H1 (cell line): ENCODE measurements at regions not wholly inside any gene's neighbourhood (a gene's known extent, or its start where the extent isn't known, plus 50 kb on each side); places are given as distances from the start of the nearest gene placed in this dataset.

Experiments used
- CTCF ChIA-PET: fragments of 300-600 bp; sonication (Branson Sonifier 250); formaldehyde crosslinking; loops from one replicate; lab custom pipeline; 2021; ENCODE audit not compliant: partially characterized antibody; lab: Charles Lee
- POLR2A ChIA-PET: fragments of 300-600 bp; sonication (Branson Sonifier 250); formaldehyde crosslinking; loops from one replicate; lab custom pipeline; 2021; ENCODE audit warnings: inconsistent platforms; ENCODE audit not compliant: partially characterized antibody; lab: Charles Lee
- DNase-seq, 2 experiments: peaks; one replicate each; pipeline versions ENCODE4 v3.0.0 to v3.0.0-alpha.2; 2010 to 2022; ENCODE audit warnings: low spot score in 2 of 2, low read depth in 1 of 2, mixed read lengths in 1 of 2
- FAIRE-seq: peaks from 2 replicates; lab custom pipeline; 2011; peaks lifted over from hg19 to GRCh38; lab: Jason Lieb, UNC
- H2AFZ ChIP-seq: 2 replicates; pipeline ENCODE4 v1.8.1; 2012; ENCODE audit warnings: low read length, inconsistent platforms
- H2AK5ac ChIP-seq: 2 replicates; pipeline ENCODE4 v1.6.1; 2013; ENCODE audit warnings: low read depth, low read length
- H2BK120ac ChIP-seq: replicated peaks from 2 replicates; pipeline ENCODE3; 2013; ENCODE audit warnings: low read depth, low read length, inconsistent platforms
- H2BK12ac ChIP-seq: 2 replicates; pipeline ENCODE4 v1.6.1; 2013; ENCODE audit warnings: low read depth, low read length
- H2BK15ac ChIP-seq: 2 replicates; pipeline ENCODE4 v1.6.1; 2013; ENCODE audit warnings: low read length
- H2BK20ac ChIP-seq: 2 replicates; pipeline ENCODE4 v1.6.1; 2013; ENCODE audit warnings: low read length
- H2BK5ac ChIP-seq: 2 replicates; pipeline ENCODE4 v1.6.1; 2013; ENCODE audit warnings: low read depth, low read length
- H3K14ac ChIP-seq: 2 replicates; pipeline ENCODE4 v1.6.1; 2013; ENCODE audit warnings: inconsistent platforms; ENCODE audit not compliant: insufficient read length
- H3K18ac ChIP-seq: 2 replicates; pipeline ENCODE4 v1.6.1; 2013; ENCODE audit warnings: low read length; ENCODE audit errors: extremely low read depth
- H3K23ac ChIP-seq: 2 replicates; pipeline ENCODE4 v1.6.1; 2013; ENCODE audit warnings: inconsistent platforms; ENCODE audit not compliant: insufficient read length
- H3K23me2 ChIP-seq: 2 replicates; pipeline ENCODE4 v1.6.1; 2013; ENCODE audit warnings: low read depth, low read length
- H3K27ac ChIP-seq: 2 replicates; pipeline ENCODE4 v1.6.1; 2011; ENCODE audit warnings: low read depth, low read length, inconsistent platforms
- H3K27me3 ChIP-seq, 4 experiments: replicated peaks in 1 of 4; 1 replicate in 1 of 4; 2 replicates in 3 of 4; pipeline versions ENCODE4 v1.6.1 to v1.8.1; 2011 to 2013; ENCODE audit warnings: low read length in 3 of 4, mild to moderate bottlenecking in 3 of 4, inconsistent platforms in 2 of 4, mixed read lengths in 2 of 4, moderate library complexity in 1 of 4; ENCODE audit not compliant: control insufficient read depth in 3 of 4, insufficient read depth in 3 of 4; ENCODE audit errors: extremely low read depth in 1 of 4
- H3K36me3 ChIP-seq, 4 experiments: 2 replicates each; pipeline versions ENCODE4 v1.6.1 to v1.8.1; 2011 to 2013; ENCODE audit warnings: mild to moderate bottlenecking in 4 of 4, low read length in 3 of 4, moderate library complexity in 2 of 4, control low read depth in 1 of 4, inconsistent platforms in 1 of 4; ENCODE audit not compliant: insufficient read depth in 4 of 4, control insufficient read depth in 2 of 4
- H3K4ac ChIP-seq: replicated peaks from 2 replicates; pipeline ENCODE3; 2013; ENCODE audit warnings: low read length, low read depth, mixed read lengths, inconsistent platforms; ENCODE audit not compliant: insufficient read length
- H3K4me1 ChIP-seq, 4 experiments: replicated peaks in 1 of 4; 1 replicate in 1 of 4; 2 replicates in 3 of 4; pipeline versions ENCODE4 v1.6.1 to v1.8.1; 2011 to 2013; ENCODE audit warnings: low read length in 3 of 4, inconsistent platforms in 2 of 4, mixed read lengths in 1 of 4; ENCODE audit not compliant: insufficient read depth in 4 of 4, control insufficient read depth in 3 of 4
- H3K4me2 ChIP-seq, 2 experiments: 2 replicates each; pipeline versions ENCODE4 v1.6.1 to v1.8.1; 2011 to 2013; ENCODE audit warnings: low read depth in 2 of 2, low read length in 2 of 2, control low read depth in 1 of 2, inconsistent platforms in 1 of 2, mild to moderate bottlenecking in 1 of 2; ENCODE audit not compliant: insufficient read depth in 1 of 2
- H3K4me3 ChIP-seq, 4 experiments: fragments of 200-600, 300-600 bp in 1 of 4; sonication (generic), shearing (Covaris generic), sonication (Bioruptor Twin) in 1 of 4; 2 replicates each; pipeline versions ENCODE4 v1.5.1 to v1.8.1; 2011 to 2016; ENCODE audit warnings: low read length in 4 of 4, low read depth in 3 of 4, control low read depth in 2 of 4, inconsistent platforms in 2 of 4, mild to moderate bottlenecking in 2 of 4, mixed read lengths in 1 of 4, moderate library complexity in 1 of 4; ENCODE audit not compliant: insufficient read depth in 2 of 4; ENCODE audit errors: extremely low read depth in 1 of 4
- H3K56ac ChIP-seq: replicated peaks from 2 replicates; pipeline ENCODE3; 2013; ENCODE audit warnings: low read depth, mild to moderate bottlenecking, mixed read lengths, low read length, inconsistent platforms; ENCODE audit not compliant: insufficient read length
- H3K79me1 ChIP-seq: 2 replicates; pipeline ENCODE4 v1.6.1; 2013; ENCODE audit warnings: low read depth, low read length, control low read depth
- H3K79me2 ChIP-seq, 2 experiments: 2 replicates each; pipeline versions ENCODE4 v1.6.1 to v1.8.1; 2012 to 2013; ENCODE audit warnings: low read length in 2 of 2, mild to moderate bottlenecking in 2 of 2, inconsistent platforms in 1 of 2; ENCODE audit not compliant: insufficient read depth in 2 of 2, control insufficient read depth in 1 of 2
- H3K9ac ChIP-seq, 4 experiments: replicated peaks in 1 of 4; 1 replicate in 1 of 4; 2 replicates in 3 of 4; pipeline versions ENCODE4 v1.6.1 to v1.8.1; 2011 to 2013; ENCODE audit warnings: low read depth in 3 of 4, low read length in 3 of 4, control low read depth in 2 of 4, mild to moderate bottlenecking in 2 of 4, moderate library complexity in 2 of 4, inconsistent platforms in 1 of 4; ENCODE audit errors: extremely low read depth in 1 of 4
- H3K9me3 ChIP-seq, 2 experiments: 2 replicates each; pipeline versions ENCODE4 v1.6.1 to v1.8.1; 2012 to 2013; ENCODE audit warnings: mild to moderate bottlenecking in 2 of 2, moderate library complexity in 2 of 2, control low read depth in 1 of 2, inconsistent platforms in 1 of 2, low read depth in 1 of 2, low read length in 1 of 2, mixed read lengths in 1 of 2; ENCODE audit not compliant: insufficient read depth in 2 of 2
- H4K20me1 ChIP-seq, 2 experiments: replicated peaks in 1 of 2; 2 replicates each; pipeline versions ENCODE3 to v1.8.1; 2011 to 2013; ENCODE audit warnings: inconsistent platforms in 2 of 2, low read length in 2 of 2, mild to moderate bottlenecking in 1 of 2; ENCODE audit not compliant: insufficient read depth in 2 of 2, control insufficient read depth in 1 of 2
- H4K5ac ChIP-seq: 2 replicates; pipeline ENCODE4 v1.6.1; 2013; ENCODE audit warnings: low read length, low read depth, mixed read lengths, inconsistent platforms; ENCODE audit not compliant: insufficient read length
- H4K8ac ChIP-seq: 2 replicates; pipeline ENCODE4 v1.8.0; 2013; ENCODE audit warnings: mild to moderate bottlenecking, moderate library complexity, low read length, inconsistent platforms; ENCODE audit not compliant: insufficient read depth; ENCODE audit errors: extremely low read depth
- H4K91ac ChIP-seq: replicated peaks from 2 replicates; pipeline ENCODE3; 2013; ENCODE audit warnings: low read length, mixed read lengths, inconsistent platforms; ENCODE audit not compliant: insufficient read length
- ASH2L ChIP-seq: fragments of 200-600, 300-600 bp; sonication (generic); IDR thresholded peaks from one replicate; pipeline ENCODE4 v1.7.1; 2017; ENCODE audit warnings: low read length
- BRCA1 ChIP-seq: IDR thresholded peaks from 2 replicates; pipeline ENCODE4 v1.6.1; 2012; ENCODE audit warnings: low read depth, low read length, improper control_type of control experiment
- EP300 ChIP-seq, 2 experiments: IDR thresholded peaks; 1 replicate in 1 of 2; 2 replicates in 1 of 2; pipeline ENCODE4 v1.6.1; 2011 to 2012; ENCODE audit warnings: low read depth in 2 of 2, low read length in 2 of 2, mild to moderate bottlenecking in 2 of 2, borderline replicate concordance in 1 of 2, inconsistent platforms in 1 of 2, moderate library complexity in 1 of 2
- HDAC2 ChIP-seq, 2 experiments: fragments of 300-600 bp in 1 of 2; sonication (generic) in 1 of 2; IDR thresholded peaks; 2 replicates each; pipeline ENCODE4 v1.6.1; 2011 to 2012; ENCODE audit warnings: low read depth in 2 of 2, low read length in 2 of 2, mild to moderate bottlenecking in 2 of 2, moderate library complexity in 2 of 2, borderline replicate concordance in 1 of 2, inconsistent platforms in 1 of 2
- HDAC6 ChIP-seq: IDR thresholded peaks from one replicate; pipeline ENCODE4 v1.7.1; 2012; ENCODE audit warnings: low read depth, mild to moderate bottlenecking, inconsistent platforms, low read length, moderate library complexity
- POLR2A ChIP-seq, 2 experiments: IDR thresholded peaks; 1 replicate in 1 of 2; 2 replicates in 1 of 2; pipeline ENCODE4 v1.6.1; 2011; ENCODE audit warnings: low read depth in 2 of 2, low read length in 2 of 2, mild to moderate bottlenecking in 2 of 2; ENCODE audit errors: control extremely low read depth in 1 of 2
- RBBP5 ChIP-seq: IDR thresholded peaks from 2 replicates; pipeline ENCODE4 v1.7.1; 2012; ENCODE audit warnings: low read depth, mild to moderate bottlenecking, inconsistent platforms, low read length, moderate library complexity, borderline replicate concordance
- TAF1 ChIP-seq: IDR thresholded peaks from 2 replicates; pipeline ENCODE4 v1.6.1; 2011; ENCODE audit warnings: mild to moderate bottlenecking, low read depth, low read length
- TBP ChIP-seq: IDR thresholded peaks from 2 replicates; pipeline ENCODE4 v1.6.1; 2011; ENCODE audit warnings: low read depth, low read length, improper control_type of control experiment
- WGBS, 2 experiments: shearing (Covaris generic) in 1 of 2; methylation state at CpG; one replicate each; pipeline versions ENCODE4 v1.1.6 to v1.1.7; 2013 to 2015; ENCODE audit warnings: low lambda C conversion rate in 2 of 2, mixed read lengths in 2 of 2, inconsistent platforms in 1 of 2, low coverage in 1 of 2, missing lambda C conversion rate in 1 of 2; ENCODE audit not compliant: insufficient replicate concordance in 2 of 2, insufficient coverage in 1 of 2, insufficient read length in 1 of 2; ENCODE audit errors: extremely low coverage in 1 of 2, missing lambda C conversion rate in 1 of 2; 5-methylcytosine and 5-hydroxymethylcytosine counted together

GRCh38 chr7:113379746-113380145, 261.4 kb upstream of the SMIM30 start:
- Histone ChIP-seq H3K23me2 (no peaks in the 10 kb centered on the region), H2BK20ac (no peak overlapping the region), H3K18ac (no peak overlapping the region), H3K14ac (no peak overlapping the region), H4K20me1 (no peaks in the 10 kb centered on the region), H4K5ac (no peak overlapping the region), H3K4me1 (no peaks in the 10 kb centered on the region), H3K79me1 (no peaks in the 10 kb centered on the region), H3K23ac (no peak overlapping the region), H3K27ac (no peak overlapping the region), H4K8ac (no peak overlapping the region), H2BK120ac (no peak overlapping the region), H3K4me2 (no peak overlapping the region), H3K79me2 (no peaks in the 10 kb centered on the region), H3K27me3 (peaks cover 0 to under 1% (median 0%) of the 10 kb centered on the region in 4 experiments; a peak in 1 of 7 replicates), H3K4ac (no peak overlapping the region), H2BK15ac (no peak overlapping the region), H2BK12ac (no peak overlapping the region), H3K9ac (no peak overlapping the region), H2BK5ac (no peak overlapping the region), H3K4me3 (no peak overlapping the region), H3K36me3 (no peaks in the 10 kb centered on the region), H3K56ac (no peak overlapping the region), H4K91ac (no peak overlapping the region), H3K9me3 (no peaks in the 10 kb centered on the region; a peak in 1 of 4 replicates), H2AK5ac (no peak overlapping the region), H2AFZ (no peak overlapping the region)
- WGBS, 2 experiments: 81% methylated on average over 3 of the region's 3 CpGs; no CpG with 5 or more reads in 1 of the 2 experiments
- DNase-seq (no peak), FAIRE-seq (no peak)
- ChIA-PET POLR2A (no interaction called here), CTCF (interaction anchor here (0.9 to 1.0 kb wide), 2 partner anchors 25 to 219 kb away, joined by 3 to 5 read pairs; no protein-coding TSS in a partner anchor)
- TF ChIP-seq EP300 (IDR thresholded peaks at IDR 0.05; ENCODE audit: borderline replicate concordance in 1 of 2, low read depth in 2 of 2, low read length in 2 of 2): no peak
- no peak for TF ChIP-seq POLR2A (IDR thresholded peaks at IDR 0.05; ENCODE audit: control extremely low read depth in 1 of 2, low read depth in 2 of 2, low read length in 2 of 2)
- no peak for TF ChIP-seq ASH2L
- TF ChIP-seq BRCA1: no peak
- no peak for TF ChIP-seq TAF1
- no peak for TF ChIP-seq TBP
- TF ChIP-seq RBBP5: no peak
- TF ChIP-seq HDAC6: no peak
- TF ChIP-seq HDAC2 (IDR thresholded peaks at IDR 0.05; ENCODE audit: borderline replicate concordance in 1 of 2, low read depth in 2 of 2, low read length in 2 of 2): no peak
